Omental fat pad (tissue), 3 donors: ENCODE measurements at regions not wholly inside any gene's neighbourhood (a gene's known extent, or its start where the extent isn't known, plus 50 kb on each side); places are given as distances from the start of the nearest gene placed in this dataset.
"Not testable (repeated sequence)": the region's sequence is repeated elsewhere in the genome, so short reads cannot be mapped to it uniquely, and the experiment has no call there.

Experiments
- ATAC-seq: fragments of 150-250 bp; one replicate; pipeline ENCODE4 v1.9.1; 2016; ENCODE audit warnings: mild to moderate bottlenecking, moderate library complexity; ENCODE audit not compliant: low FRiP score
- DNase-seq: peaks from one replicate; pipeline ENCODE4 v3.0.0-alpha.2; 2019; ENCODE audit warnings: low spot score
- CTCF ChIP-seq, 3 donors: fragments of 450-650 bp; IDR thresholded peaks; one replicate each; pipeline ENCODE4 v1.5.1; 2016 to 2017; ENCODE audit warnings: antibody characterized with exemption in 3 of 3, mild to moderate bottlenecking in 3 of 3, moderate library complexity in 2 of 3

GRCh38 chr15:83380682-83381081 lies 66.5 kb upstream of the SH3GL3 start:
- TF ChIP-seq CTCF (IDR thresholded peaks at IDR 0.05): no peak
- DNase-seq: no peak
- no peak for ATAC-seq

GRCh38 chr15:83383608-83384139 lies 63.5 kb upstream of the SH3GL3 start:
- not testable (repeated sequence) for DNase-seq, ATAC-seq

GRCh38 chr15:83396101-83396500 lies 51.0 kb upstream of the SH3GL3 start:
- no peak for TF ChIP-seq CTCF (IDR thresholded peaks at IDR 0.05)
- DNase-seq (no peak), ATAC-seq (peak; percentile 82)
